Fibroblast of pulmonary artery (primary cell): ENCODE measurements at regions not wholly inside any gene's neighbourhood (a gene's known extent, or its start where the extent isn't known, plus 50 kb on each side); places are given as distances from the start of the nearest gene placed in this dataset.
A peak's percentile ranks its signal among the peaks of the same experiment; 100 is the strongest.

ENCODE experiments used
- DNase-seq: peaks from one replicate; pipeline ENCODE4 v3.0.0-alpha.2; 2010; ENCODE audit warnings: low read depth
- H3K4me3 ChIP-seq: replicated peaks from 2 replicates; pipeline ENCODE4 v1.5.1; 2011; ENCODE audit warnings: low read depth, mild to moderate bottlenecking, control low read depth, low read length, moderate library complexity
- CTCF ChIP-seq: IDR thresholded peaks from 2 replicates; pipeline ENCODE4 v1.5.1; 2011; ENCODE audit warnings: mild to moderate bottlenecking, control low read depth, low read length, inconsistent platforms; ENCODE audit errors: missing control alignments

GRCh38 chr1:83701355-83701754 is 297.6 kb downstream of the TTLL7 start:
- DNase-seq, result no peak
- H3K4me3 ChIP-seq, result no peak overlapping the region
- no peak for TF ChIP-seq CTCF

- no peak for DNase-seq
- no peak overlapping the region for H3K4me3 ChIP-seq
- no peak for TF ChIP-seq CTCF
Observed at GRCh38 chr1:83698644-83699043, 300.3 kb downstream of the TTLL7 start.

GRCh38 chr1:83697961-83698360 is 301.0 kb downstream of the TTLL7 start:
- H3K4me3 ChIP-seq, result no peak overlapping the region
- DNase-seq, result no peak
- TF ChIP-seq CTCF, result no peak

- no peak overlapping the region for H3K4me3 ChIP-seq
- no peak for DNase-seq
- no peak for TF ChIP-seq CTCF
Observed at GRCh38 chr1:83697220-83697619, 301.7 kb downstream of the TTLL7 start.

GRCh38 chr1:83694449-83694848 is 304.5 kb downstream of the TTLL7 start:
- no peak for DNase-seq
- no peak overlapping the region for H3K4me3 ChIP-seq
- no peak for TF ChIP-seq CTCF

GRCh38 chr1:83693427-83694126 is 305.4 kb downstream of the TTLL7 start:
- H3K4me3 ChIP-seq, result peak overlapping the region; percentile 44
- peak; percentile 8 for DNase-seq
- TF ChIP-seq CTCF, result no peak

GRCh38 chr1:83692524-83693381 is 306.2 kb downstream of the TTLL7 start:
- DNase-seq, result peak; percentile 27
- TF ChIP-seq CTCF, result no peak
- H3K4me3 ChIP-seq, result peak overlapping the region; percentile 44
